AG09319 (cell line): ENCODE measurements at regions not wholly inside any gene's neighbourhood (a gene's known extent, or its start where the extent isn't known, plus 50 kb on each side); places are given as distances from the start of the nearest gene placed in this dataset.

Experiments
- DNase-seq: peaks from one replicate; pipeline ENCODE4 v3.0.0-alpha.2; 2010; ENCODE audit warnings: low read depth; ENCODE audit errors: extremely low read depth
- CTCF ChIP-seq: IDR thresholded peaks from 2 replicates; pipeline ENCODE4 v1.5.1; 2011; ENCODE audit warnings: low read depth, mild to moderate bottlenecking, inconsistent platforms, low read length, moderate library complexity

- no peak for TF ChIP-seq CTCF
- no peak for DNase-seq
Observed at GRCh38 chr13:34647379-34648150, 294.5 kb upstream of the NBEA start.

- TF ChIP-seq CTCF = no peak
- no peak for DNase-seq
Observed at GRCh38 chr13:34654203-34654602, 287.9 kb upstream of the NBEA start.

GRCh38 chr13:34654647-34655046 is 287.4 kb upstream of the NBEA start:
- no peak for DNase-seq
- no peak for TF ChIP-seq CTCF

DNA sequence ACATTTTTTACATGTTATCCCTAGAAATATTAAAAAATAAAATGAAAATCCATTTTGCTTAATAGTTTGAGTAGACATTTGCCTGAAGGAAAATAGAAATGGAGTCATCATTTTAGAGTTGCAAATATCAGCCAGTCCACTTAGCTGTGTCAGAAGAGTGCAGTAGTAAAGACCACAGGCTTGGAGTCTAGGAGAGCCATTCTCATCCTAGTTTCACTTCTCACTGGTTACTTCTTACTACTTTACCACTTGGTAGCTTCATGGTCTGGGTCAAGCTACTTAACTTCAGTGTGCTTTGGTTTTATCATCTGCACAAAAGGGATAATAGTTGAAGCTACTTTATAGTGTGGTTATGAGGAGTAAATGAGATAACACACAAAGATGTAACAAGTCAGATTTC is 286.5 kb upstream of the NBEA start:
- DNase-seq = no peak
- TF ChIP-seq CTCF = no peak

GRCh38 chr13:34657716-34658115 is 284.4 kb upstream of the NBEA start:
- no peak for DNase-seq
- TF ChIP-seq CTCF = no peak

- DNase-seq = no peak
- TF ChIP-seq CTCF = no peak
Observed at GRCh38 chr13:34667286-34668218, 274.5 kb upstream of the NBEA start.

DNA sequence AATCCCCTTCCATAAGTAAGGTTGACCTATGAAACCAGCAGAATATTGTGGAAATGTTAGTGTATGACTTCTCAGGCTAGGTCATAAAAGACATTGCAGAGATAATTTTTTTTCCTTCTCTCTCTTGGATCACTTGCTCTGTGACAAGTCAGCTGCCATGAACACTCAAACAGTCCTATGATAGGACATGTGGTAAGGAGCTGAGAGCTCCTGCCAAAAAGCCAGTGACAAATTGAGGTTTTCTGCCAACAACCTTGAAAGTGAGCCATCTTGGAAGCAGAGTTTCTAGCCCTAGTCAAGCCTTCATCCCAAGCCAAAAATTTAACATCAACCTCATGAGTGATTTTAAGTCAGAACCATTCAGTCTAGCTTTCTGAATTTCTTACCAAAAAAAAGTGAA is 270.9 kb upstream of the NBEA start:
- no peak for TF ChIP-seq CTCF
- no peak for DNase-seq
